ENCODE measurements at regions not wholly inside any gene's neighbourhood (a gene's known extent, or its start where the extent isn't known, plus 50 kb on each side); places are given as distances from the start of the nearest gene placed in this dataset.
A peak's percentile ranks its signal among the peaks of the same experiment; 100 is the strongest.
"Not testable (repeated sequence)": the region's sequence is repeated elsewhere in the genome, so short reads cannot be mapped to it uniquely, and the experiment has no call there.

- DNase-seq: peak in 1 of 14 donors; percentile 57
These were observed 117.0 kb upstream of the TEX13C start for GRCh38 chrX:125202591-125203248.

DNA sequence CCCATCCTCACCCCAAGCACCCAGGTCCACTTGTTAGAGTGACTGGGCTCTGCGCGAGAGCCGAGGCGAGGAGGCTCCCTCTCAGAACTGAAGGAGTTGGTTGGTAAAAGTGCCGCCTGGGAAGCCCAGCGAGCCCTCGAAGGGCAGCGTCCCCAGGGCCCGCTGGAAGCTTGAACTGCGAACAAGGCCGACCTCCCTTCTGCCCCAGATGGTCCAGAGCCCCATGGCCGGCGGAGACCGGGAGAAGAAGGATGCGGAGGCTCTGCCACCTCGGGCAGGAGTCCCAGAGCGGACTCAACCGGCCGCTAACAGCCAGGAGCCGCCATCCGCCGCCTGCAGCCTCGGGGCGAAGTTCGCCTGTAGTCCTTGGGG is 116.3 kb upstream of the TEX13C start:
- peak in 1 of 14 donors; percentile 48 for DNase-seq

DNA sequence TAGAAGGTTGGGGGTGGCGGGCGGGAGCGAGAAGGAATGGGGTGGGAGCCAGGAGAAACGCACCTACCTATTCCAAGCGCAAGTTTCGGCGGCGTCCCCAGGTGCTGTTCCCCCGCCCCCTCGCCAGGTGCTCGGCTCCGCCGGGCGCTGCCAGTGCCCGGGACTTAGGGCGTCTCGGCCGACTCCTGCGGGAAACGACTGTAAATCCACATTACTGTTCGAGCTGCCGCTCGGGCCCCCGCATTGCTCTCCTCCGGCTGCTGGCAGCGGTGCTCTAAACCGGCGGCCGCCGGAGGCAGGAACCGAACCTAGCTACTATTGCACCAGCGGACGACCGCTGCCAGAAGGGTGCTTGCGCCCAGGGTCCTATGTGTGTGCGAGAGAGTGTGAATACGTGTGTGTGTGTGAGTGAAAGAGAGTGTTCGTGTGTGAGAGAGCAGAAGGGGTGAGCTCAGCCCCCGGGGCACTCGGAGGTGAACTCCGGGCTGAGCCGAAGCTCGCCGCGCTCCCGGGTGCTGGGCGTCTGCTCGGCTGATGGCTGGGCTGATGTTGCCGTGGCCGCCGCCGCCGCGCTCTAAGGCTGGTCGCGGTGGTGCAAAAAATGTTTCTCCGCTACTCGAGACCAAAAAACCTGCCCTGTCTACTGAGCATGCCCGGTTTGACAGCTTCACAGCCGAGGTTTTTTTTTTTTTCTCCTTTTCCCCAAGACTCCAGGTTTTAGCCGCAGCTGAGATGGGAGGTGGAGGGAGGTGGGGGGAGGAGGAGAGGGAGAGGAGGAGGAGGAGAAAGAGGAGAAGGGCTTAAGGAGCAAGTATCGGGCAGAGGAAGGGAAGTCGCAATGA is 115.7 kb upstream of the TEX13C start:
- DNase-seq: peak in 9 of 14 donors; percentile 2 to 80 (median 14)

DNA sequence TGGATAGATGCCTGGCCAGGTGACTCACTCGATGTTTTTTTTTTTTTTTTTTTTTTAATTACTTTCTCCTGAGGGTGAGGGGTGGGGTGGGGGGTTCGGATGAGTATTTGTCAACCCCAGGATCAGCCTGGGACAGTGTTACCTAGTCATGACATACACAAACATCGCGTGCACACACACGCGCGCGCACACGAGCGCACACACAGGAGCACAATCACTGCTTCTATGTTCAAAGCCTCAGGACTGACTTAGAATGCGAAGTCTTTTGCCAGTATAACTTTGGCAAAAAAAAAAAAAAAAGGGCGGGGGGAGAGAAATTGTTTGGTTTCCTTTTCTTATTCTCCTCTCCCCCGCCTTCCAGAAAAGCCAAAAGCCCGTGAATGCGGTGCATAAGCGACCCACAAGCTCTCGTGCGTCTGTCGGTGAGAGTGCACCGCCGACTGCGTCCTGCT is 115.0 kb upstream of the TEX13C start:
- no peak for DNase-seq

DNA sequence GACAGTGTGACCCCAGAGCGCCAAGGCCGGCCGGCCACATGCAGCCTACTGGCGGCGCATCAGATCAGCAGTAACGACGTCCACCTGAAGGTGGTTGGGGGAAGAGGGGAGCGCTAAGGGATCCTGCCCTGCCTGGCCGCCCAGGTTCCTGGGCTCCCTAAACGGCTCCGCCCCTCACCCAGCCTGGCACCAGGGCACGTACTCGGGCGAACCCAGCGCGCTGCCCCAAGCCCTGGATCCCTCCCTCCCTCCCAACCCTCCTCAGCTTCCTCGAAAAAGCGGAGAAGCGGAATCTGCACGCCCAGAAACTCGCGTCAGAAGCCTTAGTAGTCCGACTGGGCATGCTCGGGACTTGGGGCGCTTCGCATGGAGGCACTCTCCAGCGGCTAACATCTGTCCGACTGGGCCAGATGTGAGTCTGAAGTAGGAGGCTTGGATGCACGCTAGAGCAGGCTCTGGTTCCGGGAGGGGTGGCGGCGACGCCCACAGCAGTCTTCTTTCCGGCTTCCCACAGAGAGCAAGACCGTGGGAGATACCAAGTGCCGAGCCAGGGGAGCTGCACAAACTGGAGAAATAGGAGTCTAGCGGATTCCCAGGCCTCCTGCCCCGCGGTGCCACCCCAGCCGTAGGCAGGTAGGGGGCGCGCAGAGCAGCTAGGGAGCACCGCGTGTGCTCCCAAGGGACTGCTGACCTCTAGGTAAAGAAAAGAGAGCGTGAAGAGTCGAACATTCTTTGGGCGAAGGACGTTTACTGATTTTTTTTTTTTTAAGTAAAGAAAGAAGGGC is 114.3 kb upstream of the TEX13C start:
- DNase-seq: peak in 9 of 14 donors; percentile 5 to 80 (median 45)

GRCh38 chrX:125205918-125206665 is 113.6 kb upstream of the TEX13C start:
- peak in 2 of 14 donors; percentile 4 to 55 for DNase-seq

- no peak for DNase-seq
These were observed 109.5 kb upstream of the TEX13C start for GRCh38 chrX:125210146-125210545.

- no peak for DNase-seq
These were observed 99.8 kb upstream of the TEX13C start for GRCh38 chrX:125219852-125220251.

DNA sequence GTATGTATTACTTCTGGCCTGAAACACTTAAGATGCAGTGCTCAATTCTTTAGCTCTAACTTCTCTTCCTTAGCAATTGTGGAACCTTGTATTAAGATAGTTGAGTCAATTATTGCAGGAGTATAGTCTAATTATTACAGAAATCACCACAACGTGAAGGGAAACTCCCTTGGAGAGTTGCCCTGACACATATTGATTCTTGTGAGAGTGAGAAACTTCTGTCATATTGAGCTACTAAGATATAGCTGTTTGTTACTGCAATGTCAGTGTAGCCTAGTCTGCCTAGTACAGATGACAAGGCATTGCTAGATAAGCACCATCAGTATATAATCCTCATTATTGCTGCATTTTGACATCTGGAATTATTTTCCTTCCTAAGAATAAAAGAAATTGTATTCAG is 82.7 kb upstream of the TEX13C start:
- DNase-seq: no peak

GRCh38 chrX:125248931-125249330 is 70.7 kb upstream of the TEX13C start:
- no peak for DNase-seq

DNA sequence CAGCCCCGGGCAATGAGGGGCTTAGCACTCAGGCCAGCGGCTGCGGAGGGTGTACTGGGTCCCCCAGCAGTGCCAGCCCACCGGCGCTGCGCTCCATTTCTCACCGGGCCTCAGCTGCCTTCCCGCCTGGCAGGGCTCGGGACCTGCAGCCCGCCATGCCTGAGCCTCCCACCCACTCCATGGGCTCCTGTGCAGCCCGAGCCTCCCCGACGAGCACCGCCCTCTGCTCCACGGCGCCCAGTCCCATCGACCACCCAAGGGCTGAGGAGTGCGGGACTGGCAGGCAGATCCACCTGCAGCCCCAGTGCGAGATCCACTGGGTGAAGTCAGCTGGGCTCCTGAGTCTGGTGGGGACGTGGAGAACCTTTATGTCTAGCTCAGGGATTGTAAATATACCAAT is 63.9 kb upstream of the TEX13C start:
- DNase-seq: not testable (repeated sequence)

- no peak for DNase-seq
These were observed 56.8 kb upstream of the TEX13C start for GRCh38 chrX:125262836-125263235.

GRCh38 chrX:125266153-125266660 is 53.5 kb upstream of the TEX13C start:
- no peak for DNase-seq

Measured in C1 segment of cervical spinal cord (tissue), 14 donors.